ENCODE measurements at regions not wholly inside any gene's neighbourhood (a gene's known extent, or its start where the extent isn't known, plus 50 kb on each side); places are given as distances from the start of the nearest gene placed in this dataset.

DNA sequence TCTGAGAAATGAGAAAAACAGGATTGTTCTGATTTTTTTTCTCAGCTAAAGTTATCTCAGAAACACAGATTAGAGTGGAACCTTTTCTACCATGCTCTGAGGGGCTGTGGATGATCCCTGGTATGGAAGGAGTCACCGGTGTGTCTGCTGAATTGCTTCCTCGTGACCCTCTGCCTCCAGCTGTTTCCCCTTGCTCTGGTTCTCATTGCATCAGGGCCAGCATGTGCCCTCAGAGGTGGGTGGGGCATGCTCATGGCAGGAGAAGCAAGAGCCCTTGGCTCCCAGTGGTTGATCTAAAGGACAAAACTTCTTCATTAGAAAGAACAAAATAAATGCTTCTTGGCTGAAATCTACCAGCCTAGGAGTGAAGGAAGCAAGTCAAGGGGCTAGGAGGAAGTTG, 183.2 kb upstream of the HMCN1 start:
- H3K9me3 Mint-ChIP-seq (ENCODE audit: low read depth, unreplicated experiment): no peaks in the 10 kb centered on the region
- DNase-seq: no peak
- TF ChIP-seq, protein P1, sequence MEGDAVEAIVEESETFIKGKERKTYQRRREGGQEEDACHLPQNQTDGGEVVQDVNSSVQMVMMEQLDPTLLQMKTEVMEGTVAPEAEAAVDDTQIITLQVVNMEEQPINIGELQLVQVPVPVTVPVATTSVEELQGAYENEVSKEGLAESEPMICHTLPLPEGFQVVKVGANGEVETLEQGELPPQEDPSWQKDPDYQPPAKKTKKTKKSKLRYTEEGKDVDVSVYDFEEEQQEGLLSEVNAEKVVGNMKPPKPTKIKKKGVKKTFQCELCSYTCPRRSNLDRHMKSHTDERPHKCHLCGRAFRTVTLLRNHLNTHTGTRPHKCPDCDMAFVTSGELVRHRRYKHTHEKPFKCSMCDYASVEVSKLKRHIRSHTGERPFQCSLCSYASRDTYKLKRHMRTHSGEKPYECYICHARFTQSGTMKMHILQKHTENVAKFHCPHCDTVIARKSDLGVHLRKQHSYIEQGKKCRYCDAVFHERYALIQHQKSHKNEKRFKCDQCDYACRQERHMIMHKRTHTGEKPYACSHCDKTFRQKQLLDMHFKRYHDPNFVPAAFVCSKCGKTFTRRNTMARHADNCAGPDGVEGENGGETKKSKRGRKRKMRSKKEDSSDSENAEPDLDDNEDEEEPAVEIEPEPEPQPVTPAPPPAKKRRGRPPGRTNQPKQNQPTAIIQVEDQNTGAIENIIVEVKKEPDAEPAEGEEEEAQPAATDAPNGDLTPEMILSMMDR (IDR thresholded peaks at IDR 0.05; ENCODE audit: unreplicated experiment): no peak
- H3K36me3 Mint-ChIP-seq (ENCODE audit: insufficient read depth, unreplicated experiment): no peaks in the 10 kb centered on the region
- H3K27me3 Mint-ChIP-seq (ENCODE audit: unreplicated experiment): no peaks in the 10 kb centered on the region
- CTCF ChIA-PET: no interaction called here
- H3K27ac Mint-ChIP-seq (ENCODE audit: unreplicated experiment): no peak overlapping the region
- BruUV-seq (replicated peaks): no TSS peak
- no peaks in the 10 kb centered on the region for H3K4me1 Mint-ChIP-seq (ENCODE audit: low read depth, unreplicated experiment)
- H3K4me3 Mint-ChIP-seq (ENCODE audit: low read depth, unreplicated experiment): no peak overlapping the region
- intact Hi-C loops (cut with micrococcal nuclease; ENCODE audit: unreplicated experiment): no loop called here

DNA sequence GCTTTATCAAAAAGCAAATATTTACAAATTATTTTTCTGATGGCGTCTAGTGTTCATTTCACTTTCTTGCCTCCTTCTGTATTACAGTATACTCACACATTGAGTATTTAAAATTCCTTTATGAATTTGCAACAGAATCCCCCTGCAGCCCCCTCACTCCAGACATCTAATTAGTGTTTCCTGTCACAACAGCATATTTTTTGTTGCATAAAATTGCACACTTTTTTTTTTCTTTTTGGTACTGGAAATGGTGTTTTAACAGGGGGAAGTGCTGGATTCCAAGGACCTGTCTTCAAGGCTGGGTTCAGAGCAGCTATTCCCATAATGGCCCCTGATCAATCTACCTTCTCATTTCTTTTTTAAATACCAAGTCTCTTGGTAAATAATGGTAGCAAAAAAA, 184.3 kb upstream of the HMCN1 start:
- DNase-seq: no peak
- intact Hi-C loops (cut with micrococcal nuclease; ENCODE audit: unreplicated experiment): no loop called here
- Mint-ChIP-seq H3K4me3 (ENCODE audit: low read depth, unreplicated experiment) (no peak overlapping the region), H3K27ac (ENCODE audit: unreplicated experiment) (no peak overlapping the region), H3K4me1 (ENCODE audit: low read depth, unreplicated experiment) (no peaks in the 10 kb centered on the region), H3K27me3 (ENCODE audit: unreplicated experiment) (no peaks in the 10 kb centered on the region), H3K9me3 (ENCODE audit: low read depth, unreplicated experiment) (no peaks in the 10 kb centered on the region), H3K36me3 (ENCODE audit: insufficient read depth, unreplicated experiment) (no peaks in the 10 kb centered on the region)
- no TSS peak for BruUV-seq (replicated peaks)
- TF ChIP-seq, protein P1 (IDR thresholded peaks at IDR 0.05; ENCODE audit: unreplicated experiment): no peak
- CTCF ChIA-PET: no interaction called here

GRCh38 chr1:185546029-185546428, 188.2 kb upstream of the HMCN1 start:
- no peaks in the 10 kb centered on the region for H3K9me3 Mint-ChIP-seq (ENCODE audit: low read depth, unreplicated experiment)
- CTCF ChIA-PET: interaction anchor here (0.8 kb wide), 1 partner anchor 229 kb away, joined by 3 read pairs; the partner anchor contains the start of gene IVNS1ABP
- DNase-seq: no peak
- no peaks in the 10 kb centered on the region for H3K27me3 Mint-ChIP-seq (ENCODE audit: unreplicated experiment)
- no TSS peak for BruUV-seq (replicated peaks)
- intact Hi-C loops (cut with micrococcal nuclease; ENCODE audit: unreplicated experiment): no loop called here
- no peaks in the 10 kb centered on the region for H3K36me3 Mint-ChIP-seq (ENCODE audit: insufficient read depth, unreplicated experiment)
- H3K27ac Mint-ChIP-seq (ENCODE audit: unreplicated experiment): no peak overlapping the region
- H3K4me3 Mint-ChIP-seq (ENCODE audit: low read depth, unreplicated experiment): no peak overlapping the region
- TF ChIP-seq, protein P1 (IDR thresholded peaks at IDR 0.05; ENCODE audit: unreplicated experiment): no peak
- H3K4me1 Mint-ChIP-seq (ENCODE audit: low read depth, unreplicated experiment): peaks cover 19% of the 10 kb centered on the region

GRCh38 chr1:185541871-185542301, 192.3 kb upstream of the HMCN1 start:
- DNase-seq: no peak
- intact Hi-C loops (cut with micrococcal nuclease; ENCODE audit: unreplicated experiment): no loop called here
- Mint-ChIP-seq H3K9me3 (ENCODE audit: low read depth, unreplicated experiment) (peaks cover 4% of the 10 kb centered on the region), H3K4me3 (ENCODE audit: low read depth, unreplicated experiment) (no peak overlapping the region), H3K27me3 (ENCODE audit: unreplicated experiment) (no peaks in the 10 kb centered on the region), H3K27ac (ENCODE audit: unreplicated experiment) (no peak overlapping the region), H3K4me1 (ENCODE audit: low read depth, unreplicated experiment) (peaks cover 19% of the 10 kb centered on the region), H3K36me3 (ENCODE audit: insufficient read depth, unreplicated experiment) (no peaks in the 10 kb centered on the region)
- TF ChIP-seq, protein P1 (IDR thresholded peaks at IDR 0.05; ENCODE audit: unreplicated experiment): no peak
- BruUV-seq (replicated peaks): no TSS peak
- CTCF ChIA-PET: interaction anchor here (1.0 to 1.1 kb wide), 2 partner anchors 18 to 329 kb away, joined by 3 to 4 read pairs; no protein-coding TSS in a partner anchor
